B cell (primary cell): ENCODE measurements at regions not wholly inside any gene's neighbourhood (a gene's known extent, or its start where the extent isn't known, plus 50 kb on each side); places are given as distances from the start of the nearest gene placed in this dataset.

Experiments
- ATAC-seq: fragments of 200-7000 bp; cut with Tn5 transposase; one replicate; pipeline ENCODE4 v1.10.0; 2021; ENCODE audit warnings: low read depth, mild to moderate bottlenecking, moderate number of reproducible peaks, moderate library complexity
- CTCF ChIA-PET: fragments of 350-600 bp; sonication (Branson Sonifier 250); formaldehyde crosslinking; loops from one replicate; lab custom pipeline; 2021; ENCODE audit warnings: antibody characterized with exemption, inconsistent platforms; lab: Charles Lee
- POLR2A ChIA-PET: fragments of 350-600 bp; sonication (Branson Sonifier 250); formaldehyde crosslinking; loops from one replicate; lab custom pipeline; 2021; ENCODE audit warnings: antibody characterized with exemption; lab: Charles Lee
- DNase-seq: peaks from one replicate; pipeline ENCODE4 v3.0.0; 2013
- H2AFZ ChIP-seq: 2 replicates; pipeline ENCODE4 v1.6.1; 2012; ENCODE audit warnings: mild to moderate bottlenecking, low read depth, low read length; ENCODE audit not compliant: insufficient read depth, poor library complexity, severe bottlenecking
- H3K27ac ChIP-seq, 2 donors: 1 replicate in 1 of 2; 2 replicates in 1 of 2; pipeline ENCODE4 v1.5.1; 2012 to 2013; ENCODE audit warnings: low read length in 2 of 2, mild to moderate bottlenecking in 2 of 2, moderate library complexity in 1 of 2
- H3K27me3 ChIP-seq, 4 experiments: fragments of 200-600 bp in 1 of 4; sonication (generic) in 1 of 4; replicated peaks in 1 of 4; 1 replicate in 2 of 4; 2 replicates in 2 of 4; pipeline versions ENCODE4 v1.6.1 to v1.7.0; 2013 to 2016; ENCODE audit warnings: low read length in 3 of 4, mild to moderate bottlenecking in 2 of 4, mixed read lengths in 1 of 4, moderate library complexity in 1 of 4; ENCODE audit not compliant: insufficient read depth in 4 of 4, control insufficient read depth in 3 of 4; ENCODE audit errors: control extremely low read depth in 1 of 4
- H3K36me3 ChIP-seq, 2 experiments: replicated peaks in 1 of 2; 1 replicate in 1 of 2; 2 replicates in 1 of 2; pipeline versions ENCODE4 v1.6.1 to v1.7.1; 2013; ENCODE audit warnings: low read length in 1 of 2; ENCODE audit not compliant: insufficient read depth in 2 of 2, control insufficient read depth in 1 of 2; ENCODE audit errors: control extremely low read depth in 1 of 2, extremely low read depth in 1 of 2
- H3K4me1 ChIP-seq, 2 donors: fragments of 200-600 bp in 1 of 2; sonication (generic) in 1 of 2; 1 replicate in 1 of 2; 2 replicates in 1 of 2; pipeline versions ENCODE4 v1.5.1 to v1.6.1; 2013 to 2017; ENCODE audit warnings: low read length in 2 of 2; ENCODE audit not compliant: control insufficient read depth in 2 of 2, insufficient read depth in 2 of 2
- H3K4me2 ChIP-seq: replicated peaks from 2 replicates; pipeline ENCODE3; 2012; ENCODE audit warnings: mild to moderate bottlenecking, low read depth, low read length; ENCODE audit not compliant: poor library complexity, severe bottlenecking
- H3K4me3 ChIP-seq, 5 experiments: fragments of 200-600 bp in 1 of 5; sonication (generic) in 1 of 5; 1 replicate in 3 of 5; 2 replicates in 2 of 5; pipeline versions ENCODE4 v1.5.1 to v1.7.0; 2011 to 2016; ENCODE audit warnings: low read length in 4 of 5, mild to moderate bottlenecking in 4 of 5, low read depth in 2 of 5, control low read depth in 1 of 5, moderate library complexity in 1 of 5; ENCODE audit not compliant: insufficient read depth in 1 of 5; ENCODE audit errors: control extremely low read depth in 1 of 5, extremely low read depth in 1 of 5
- H3K79me2 ChIP-seq: fragments of 200-600 bp; sonication (generic); one replicate; pipeline ENCODE4 v1.6.0; 2016; ENCODE audit warnings: low read length; ENCODE audit not compliant: control insufficient read depth, insufficient read depth
- H3K9ac ChIP-seq: fragments of 200-600 bp; sonication (generic); 2 replicates; pipeline ENCODE4 v1.6.1; 2017; ENCODE audit warnings: mild to moderate bottlenecking, low read length, moderate library complexity
- H3K9me3 ChIP-seq, 3 donors: one replicate each; pipeline versions ENCODE4 v1.6.1 to v1.7.1; 2013; ENCODE audit warnings: low read length in 2 of 3; ENCODE audit not compliant: control insufficient read depth in 2 of 3, insufficient read depth in 1 of 3; ENCODE audit errors: control extremely low read depth in 1 of 3
- H4K20me1 ChIP-seq: 2 replicates; pipeline ENCODE4 v1.6.0; 2012; ENCODE audit warnings: mild to moderate bottlenecking, low read length; ENCODE audit not compliant: insufficient read depth, control insufficient read depth, poor library complexity, severe bottlenecking
- H3K27ac Mint-ChIP-seq: one replicate; pipeline ENCODE4 v1.8.0; 2021; ENCODE audit warnings: mixed read lengths
- H3K27me3 Mint-ChIP-seq: one replicate; pipeline ENCODE4 v1.8.0; 2021; ENCODE audit warnings: mixed read lengths
- H3K4me1 Mint-ChIP-seq: one replicate; pipeline ENCODE4 v1.8.0; 2021; ENCODE audit warnings: mixed read lengths
- H3K4me3 Mint-ChIP-seq: one replicate; pipeline ENCODE4 v1.8.0; 2021; ENCODE audit warnings: mixed read lengths
- H3K9me3 Mint-ChIP-seq: one replicate; pipeline ENCODE4 v1.8.0; 2022; ENCODE audit warnings: mixed read lengths; ENCODE audit not compliant: insufficient read depth
- CTCF ChIP-seq: fragments of 200-600 bp; IDR thresholded peaks from one replicate; pipeline ENCODE4 v1.8.0; 2022; ENCODE audit warnings: antibody characterized with exemption, mild to moderate bottlenecking
- EZH2 ChIP-seq: IDR thresholded peaks from 2 replicates; pipeline ENCODE4 v1.6.1; 2012; ENCODE audit warnings: borderline replicate concordance, low read depth, mild to moderate bottlenecking, moderate library complexity, low read length; ENCODE audit not compliant: insufficient read depth, poor library complexity, severe bottlenecking
- WGBS: methylation state at CpG from one replicate; pipeline ENCODE4 v1.1.5; 2013; ENCODE audit warnings: missing lambda C conversion rate; ENCODE audit not compliant: insufficient coverage; 5-methylcytosine and 5-hydroxymethylcytosine counted together
- intact Hi-C: fragments of 100-400 bp; cut with micrococcal nuclease; formaldehyde crosslinking; loops from one replicate; pipeline ENCODE4 v1.10.0; 2022

GRCh38 chr7:52080493-52080892, 763.9 kb upstream of the COBL start:
- peaks cover 2% of the 10 kb centered on the region for H3K9me3 Mint-ChIP-seq
- POLR2A ChIA-PET: no interaction called here
- Histone ChIP-seq H4K20me1 (no peaks in the 10 kb centered on the region), H3K4me2 (no peak overlapping the region), H3K27ac (no peak overlapping the region), H3K27me3 (no peaks in the 10 kb centered on the region), H3K4me1 (no peaks in the 10 kb centered on the region), H3K9me3 (peaks cover 0 to 8% (median 0%) of the 10 kb centered on the region in 3 donors), H3K9ac (no peak overlapping the region), H2AFZ (no peak overlapping the region), H3K36me3 (no peaks in the 10 kb centered on the region), H3K79me2 (no peaks in the 10 kb centered on the region), H3K4me3 (no peak overlapping the region)
- WGBS: no CpG with 5 or more reads among the region's 2 CpGs
- no peak overlapping the region for H3K27ac Mint-ChIP-seq
- no peaks in the 10 kb centered on the region for H3K4me1 Mint-ChIP-seq
- ATAC-seq (no peak), DNase-seq (no peak)
- intact Hi-C loops: no loop called here
- no peak for TF ChIP-seq EZH2
- no peak for TF ChIP-seq CTCF
- CTCF ChIA-PET: no interaction called here
- no peaks in the 10 kb centered on the region for H3K27me3 Mint-ChIP-seq
- no peak overlapping the region for H3K4me3 Mint-ChIP-seq

GRCh38 chr7:52079726-52080125, 763.1 kb upstream of the COBL start:
- ATAC-seq: no peak
- Mint-ChIP-seq H3K27me3 (no peaks in the 10 kb centered on the region), H3K4me1 (no peaks in the 10 kb centered on the region), H3K9me3 (peaks cover 2% of the 10 kb centered on the region), H3K4me3 (no peak overlapping the region), H3K27ac (no peak overlapping the region)
- DNase-seq: no peak
- TF ChIP-seq CTCF (no peak), EZH2 (no peak)
- Histone ChIP-seq H4K20me1 (no peaks in the 10 kb centered on the region), H3K27me3 (no peaks in the 10 kb centered on the region), H3K4me2 (no peak overlapping the region), H3K36me3 (no peaks in the 10 kb centered on the region), H3K9ac (no peak overlapping the region), H3K4me3 (no peak overlapping the region), H3K27ac (no peak overlapping the region), H3K79me2 (no peaks in the 10 kb centered on the region), H3K9me3 (peaks cover 0 to 8% (median 0%) of the 10 kb centered on the region in 3 donors), H3K4me1 (no peaks in the 10 kb centered on the region), H2AFZ (no peak overlapping the region)
- CTCF ChIA-PET: no interaction called here
- intact Hi-C loops: no loop called here
- POLR2A ChIA-PET: no interaction called here
